ENCODE measurements at regions not wholly inside any gene's neighbourhood (a gene's known extent, or its start where the extent isn't known, plus 50 kb on each side); places are given as distances from the start of the nearest gene placed in this dataset.
"Not testable (repeated sequence)": the region's sequence is repeated elsewhere in the genome, so short reads cannot be mapped to it uniquely, and the experiment has no call there.

DNA sequence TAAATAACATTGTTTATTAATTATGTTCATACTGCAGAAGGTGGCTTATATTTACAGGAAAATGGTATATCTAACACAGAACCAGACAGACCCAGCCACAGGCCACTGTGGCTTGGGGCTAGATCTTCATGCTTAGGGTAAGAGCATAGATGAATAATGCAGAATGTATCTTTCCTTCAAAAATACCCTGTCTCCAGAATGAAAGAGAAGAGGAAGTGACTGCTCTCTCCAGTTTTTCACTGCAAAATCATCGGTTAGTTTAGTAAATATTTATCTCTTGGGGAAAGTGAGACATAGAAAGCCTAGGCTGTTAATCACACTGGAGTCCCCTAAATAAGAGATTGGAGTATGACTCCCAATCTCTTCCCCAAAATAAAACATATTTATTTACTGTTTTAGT is 453.7 kb downstream of the NAV3 start:
- Mint-ChIP-seq H3K9me3 (no peaks in the 10 kb centered on the region), H3K27ac (peak overlapping the region; percentile 11; the same call in 1 of the 2 replicates), H3K36me3 (ENCODE audit: low read depth) (no peaks in the 10 kb centered on the region), H3K4me1 (ENCODE audit: low read depth) (peaks cover 34% of the 10 kb centered on the region), H3K27me3 (ENCODE audit: insufficient read depth) (no peaks in the 10 kb centered on the region), H3K4me3 (no peak overlapping the region; the same call in 1 of the 2 replicates)
- TF ChIP-seq, protein P1, sequence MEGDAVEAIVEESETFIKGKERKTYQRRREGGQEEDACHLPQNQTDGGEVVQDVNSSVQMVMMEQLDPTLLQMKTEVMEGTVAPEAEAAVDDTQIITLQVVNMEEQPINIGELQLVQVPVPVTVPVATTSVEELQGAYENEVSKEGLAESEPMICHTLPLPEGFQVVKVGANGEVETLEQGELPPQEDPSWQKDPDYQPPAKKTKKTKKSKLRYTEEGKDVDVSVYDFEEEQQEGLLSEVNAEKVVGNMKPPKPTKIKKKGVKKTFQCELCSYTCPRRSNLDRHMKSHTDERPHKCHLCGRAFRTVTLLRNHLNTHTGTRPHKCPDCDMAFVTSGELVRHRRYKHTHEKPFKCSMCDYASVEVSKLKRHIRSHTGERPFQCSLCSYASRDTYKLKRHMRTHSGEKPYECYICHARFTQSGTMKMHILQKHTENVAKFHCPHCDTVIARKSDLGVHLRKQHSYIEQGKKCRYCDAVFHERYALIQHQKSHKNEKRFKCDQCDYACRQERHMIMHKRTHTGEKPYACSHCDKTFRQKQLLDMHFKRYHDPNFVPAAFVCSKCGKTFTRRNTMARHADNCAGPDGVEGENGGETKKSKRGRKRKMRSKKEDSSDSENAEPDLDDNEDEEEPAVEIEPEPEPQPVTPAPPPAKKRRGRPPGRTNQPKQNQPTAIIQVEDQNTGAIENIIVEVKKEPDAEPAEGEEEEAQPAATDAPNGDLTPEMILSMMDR (IDR thresholded peaks at IDR 0.05) = no peak
- no peak for DNase-seq

DNA sequence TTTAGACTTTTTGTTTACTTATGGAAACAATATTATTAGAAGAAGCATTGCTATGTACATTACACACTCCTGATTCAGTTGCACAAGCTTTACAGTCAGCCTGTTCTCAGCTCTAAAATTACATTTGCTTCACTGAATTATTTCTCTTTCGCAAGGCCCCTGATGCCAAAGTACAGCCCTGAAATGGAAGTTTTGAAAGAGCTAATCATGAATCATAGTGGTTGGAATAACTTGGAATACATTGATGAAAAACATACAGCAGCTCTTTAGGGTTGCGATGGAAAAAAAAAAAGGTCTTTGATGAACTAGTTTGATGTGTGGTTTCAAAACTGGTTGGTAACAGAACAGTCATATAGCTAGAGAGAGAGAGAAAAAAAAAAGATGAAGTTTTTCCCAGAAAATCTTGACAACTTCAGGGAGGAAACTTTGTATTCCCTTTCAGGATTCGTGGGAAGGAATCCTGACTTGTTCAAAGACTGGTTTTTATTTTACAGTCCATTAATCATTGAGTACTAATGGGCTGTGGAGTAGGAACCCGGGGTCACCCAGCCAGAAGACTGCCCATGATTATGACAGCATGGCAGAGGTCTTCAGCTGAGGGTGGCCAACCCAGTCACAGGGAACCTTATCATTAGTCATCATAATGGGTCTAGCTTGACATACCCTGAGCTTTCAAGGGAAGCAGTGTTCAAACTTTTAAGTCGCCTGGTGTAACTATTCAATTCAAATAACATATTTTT is 460.1 kb downstream of the NAV3 start:
- H3K4me3 Mint-ChIP-seq = peak overlapping the region; percentile 56
- DNase-seq = peak; percentile 78
- H3K27me3 Mint-ChIP-seq (ENCODE audit: insufficient read depth) = no peaks in the 10 kb centered on the region; the same call in 1 of the 2 replicates
- peaks cover 56% of the 10 kb centered on the region for H3K4me1 Mint-ChIP-seq (ENCODE audit: low read depth)
- H3K27ac Mint-ChIP-seq = peak overlapping the region; percentile 90
- TF ChIP-seq, protein P1 (IDR thresholded peaks at IDR 0.05) = no peak
- no peaks in the 10 kb centered on the region for H3K36me3 Mint-ChIP-seq (ENCODE audit: low read depth)
- no peaks in the 10 kb centered on the region for H3K9me3 Mint-ChIP-seq

DNA sequence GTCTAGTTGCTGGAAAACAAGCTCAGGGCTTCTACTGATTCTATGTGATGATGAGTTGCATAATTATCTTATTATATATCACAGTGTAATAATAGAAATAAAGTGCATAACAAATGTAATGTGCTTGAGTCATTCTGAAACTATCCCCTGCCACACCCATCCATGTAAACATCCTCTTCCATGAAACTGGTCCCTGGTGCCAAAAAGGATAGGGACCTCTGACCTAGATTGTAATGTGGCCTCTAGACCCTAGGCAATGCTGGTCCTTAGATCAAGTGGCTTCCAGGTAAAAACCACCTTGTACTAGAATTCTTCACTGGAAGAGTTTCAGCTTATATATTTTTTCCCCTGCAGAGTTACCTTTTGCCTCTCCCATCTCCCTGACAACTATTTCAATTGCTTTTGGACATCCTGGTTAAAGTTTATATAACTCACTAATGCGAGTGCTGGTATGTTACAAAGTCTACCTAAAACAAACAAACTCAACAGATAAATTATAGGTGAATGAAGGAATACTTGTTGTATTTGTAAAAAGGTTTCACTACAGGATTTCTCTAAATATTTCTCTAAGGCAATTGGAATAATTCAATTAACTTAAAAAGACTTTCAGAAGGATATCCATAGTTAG is 462.5 kb downstream of the NAV3 start:
- peak; percentile 8 for DNase-seq
- no peaks in the 10 kb centered on the region for H3K9me3 Mint-ChIP-seq
- H3K27me3 Mint-ChIP-seq (ENCODE audit: insufficient read depth) = no peaks in the 10 kb centered on the region; the same call in 1 of the 2 replicates
- H3K4me3 Mint-ChIP-seq = peak overlapping the region; percentile 16
- H3K4me1 Mint-ChIP-seq (ENCODE audit: low read depth) = peaks cover 54% of the 10 kb centered on the region
- TF ChIP-seq, protein P1 (IDR thresholded peaks at IDR 0.05) = no peak
- peak overlapping the region; percentile 74 for H3K27ac Mint-ChIP-seq
- no peaks in the 10 kb centered on the region for H3K36me3 Mint-ChIP-seq (ENCODE audit: low read depth)

DNA sequence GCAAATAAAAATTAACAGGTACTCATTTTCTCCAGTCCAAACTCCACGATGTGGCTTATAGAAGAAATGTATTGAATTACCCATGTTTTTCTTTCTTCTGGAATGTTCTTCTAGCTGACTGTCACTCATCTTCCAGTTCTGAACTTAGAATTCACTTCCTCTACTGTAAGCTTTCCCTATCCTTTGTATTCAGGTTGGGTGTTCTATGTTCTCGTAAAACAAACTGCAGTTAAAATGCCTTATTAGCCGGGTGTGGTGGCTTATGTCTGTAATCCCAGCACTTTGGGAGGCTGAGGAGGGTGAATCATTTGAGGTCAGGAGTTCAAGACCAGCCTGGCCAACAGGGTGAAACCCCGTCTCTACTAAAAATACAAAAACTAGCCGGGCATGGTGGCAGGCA is 470.6 kb downstream of the NAV3 start:
- DNase-seq; H3K9me3 Mint-ChIP-seq; H3K4me1 Mint-ChIP-seq (ENCODE audit: low read depth); H3K27me3 Mint-ChIP-seq (ENCODE audit: insufficient read depth); H3K4me3 Mint-ChIP-seq; H3K36me3 Mint-ChIP-seq (ENCODE audit: low read depth); H3K27ac Mint-ChIP-seq: not testable (repeated sequence)

DNA sequence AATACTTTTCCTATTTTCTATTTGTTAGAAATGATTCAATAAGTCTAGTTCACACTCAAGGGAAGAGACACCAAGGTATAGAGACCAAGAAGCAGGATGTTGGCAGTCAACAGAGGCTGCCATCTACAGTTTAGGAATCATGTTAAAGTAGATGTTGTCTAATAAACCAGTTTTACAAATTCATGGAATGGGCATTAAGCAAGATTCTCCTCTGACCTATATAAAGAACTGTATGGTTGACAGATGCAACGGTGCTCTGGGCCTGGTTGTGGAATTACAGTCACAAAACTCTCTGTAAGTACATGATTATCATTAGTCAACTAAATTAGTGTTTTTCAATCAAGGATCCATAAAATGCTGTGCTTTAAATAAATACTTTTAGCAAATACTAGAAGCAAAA is 475.1 kb downstream of the NAV3 start:
- DNase-seq = no peak
- H3K4me3 Mint-ChIP-seq = no peak overlapping the region
- no peak overlapping the region for H3K27ac Mint-ChIP-seq
- no peaks in the 10 kb centered on the region for H3K9me3 Mint-ChIP-seq
- no peaks in the 10 kb centered on the region for H3K36me3 Mint-ChIP-seq (ENCODE audit: low read depth)
- no peaks in the 10 kb centered on the region; the same call in 1 of the 2 replicates for H3K27me3 Mint-ChIP-seq (ENCODE audit: insufficient read depth)
- no peaks in the 10 kb centered on the region for H3K4me1 Mint-ChIP-seq (ENCODE audit: low read depth)
- TF ChIP-seq, protein P1 (IDR thresholded peaks at IDR 0.05) = no peak

DNA sequence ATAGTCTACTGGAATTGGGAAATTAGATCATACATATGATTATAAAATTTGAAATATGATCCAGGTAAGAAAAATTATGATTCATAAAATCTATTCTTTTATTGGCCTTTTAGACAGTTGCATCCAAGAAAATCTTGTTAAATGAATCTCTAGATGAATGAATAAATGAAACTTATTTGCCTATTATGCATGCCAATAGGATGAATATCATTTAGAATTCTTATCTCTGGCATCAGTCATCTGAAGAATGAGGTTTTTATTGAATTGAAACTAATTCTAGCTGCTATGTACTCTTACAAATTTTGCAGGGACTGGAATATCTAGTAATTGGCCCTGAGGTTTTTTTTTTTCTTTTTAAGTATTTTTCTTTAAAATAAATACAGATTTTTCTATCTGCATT is 475.5 kb downstream of the NAV3 start:
- H3K4me1 Mint-ChIP-seq (ENCODE audit: low read depth) = no peaks in the 10 kb centered on the region
- no peaks in the 10 kb centered on the region for H3K36me3 Mint-ChIP-seq (ENCODE audit: low read depth)
- H3K27ac Mint-ChIP-seq = no peak overlapping the region
- no peaks in the 10 kb centered on the region for H3K9me3 Mint-ChIP-seq
- no peak for DNase-seq
- no peak overlapping the region for H3K4me3 Mint-ChIP-seq
- TF ChIP-seq, protein P1 (IDR thresholded peaks at IDR 0.05) = no peak
- no peaks in the 10 kb centered on the region; the same call in 1 of the 2 replicates for H3K27me3 Mint-ChIP-seq (ENCODE audit: insufficient read depth)

Data from HFFc6 (cell line).